Vagina (tissue), 2 donors: ENCODE measurements at regions not wholly inside any gene's neighbourhood (a gene's known extent, or its start where the extent isn't known, plus 50 kb on each side); places are given as distances from the start of the nearest gene placed in this dataset.

Experiments
- POLR2A ChIP-seq, 2 donors: fragments of 450-650 bp; IDR thresholded peaks; one replicate each; pipeline ENCODE4 v1.6.1; 2017; ENCODE audit warnings: antibody characterized with exemption in 2 of 2, mild to moderate bottlenecking in 2 of 2, moderate library complexity in 2 of 2
- TF ChIP-seq, protein P1 (sequence below), 3 experiments: fragments of 450-650 bp in 2 of 3; fragments of 200-600 bp in 1 of 3; sonication (generic) in 1 of 3; IDR thresholded peaks; one replicate each; pipeline ENCODE4 v1.5.1; 2017 to 2019; ENCODE audit warnings: antibody characterized with exemption in 3 of 3, mild to moderate bottlenecking in 2 of 3, moderate library complexity in 2 of 3

DNA sequence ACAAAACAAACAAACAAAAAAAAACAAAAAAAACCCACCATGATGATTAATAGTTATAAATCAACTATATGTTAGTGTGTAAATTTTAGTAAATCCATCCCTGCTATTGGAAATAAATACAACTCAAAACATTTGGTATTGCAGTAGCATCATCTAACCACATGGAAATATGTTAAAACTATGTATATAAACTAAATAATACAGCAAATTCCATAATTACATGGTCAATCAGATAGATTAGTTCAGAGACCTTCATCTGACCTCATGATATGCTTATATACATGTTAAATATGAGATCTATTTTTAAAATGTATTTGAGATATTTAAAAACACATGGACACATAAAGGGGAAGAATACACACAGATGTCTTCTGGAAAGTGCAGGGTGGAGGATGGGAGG, 384.2 kb downstream of the TMX3 start:
- TF ChIP-seq, protein P1, sequence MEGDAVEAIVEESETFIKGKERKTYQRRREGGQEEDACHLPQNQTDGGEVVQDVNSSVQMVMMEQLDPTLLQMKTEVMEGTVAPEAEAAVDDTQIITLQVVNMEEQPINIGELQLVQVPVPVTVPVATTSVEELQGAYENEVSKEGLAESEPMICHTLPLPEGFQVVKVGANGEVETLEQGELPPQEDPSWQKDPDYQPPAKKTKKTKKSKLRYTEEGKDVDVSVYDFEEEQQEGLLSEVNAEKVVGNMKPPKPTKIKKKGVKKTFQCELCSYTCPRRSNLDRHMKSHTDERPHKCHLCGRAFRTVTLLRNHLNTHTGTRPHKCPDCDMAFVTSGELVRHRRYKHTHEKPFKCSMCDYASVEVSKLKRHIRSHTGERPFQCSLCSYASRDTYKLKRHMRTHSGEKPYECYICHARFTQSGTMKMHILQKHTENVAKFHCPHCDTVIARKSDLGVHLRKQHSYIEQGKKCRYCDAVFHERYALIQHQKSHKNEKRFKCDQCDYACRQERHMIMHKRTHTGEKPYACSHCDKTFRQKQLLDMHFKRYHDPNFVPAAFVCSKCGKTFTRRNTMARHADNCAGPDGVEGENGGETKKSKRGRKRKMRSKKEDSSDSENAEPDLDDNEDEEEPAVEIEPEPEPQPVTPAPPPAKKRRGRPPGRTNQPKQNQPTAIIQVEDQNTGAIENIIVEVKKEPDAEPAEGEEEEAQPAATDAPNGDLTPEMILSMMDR (IDR thresholded peaks at IDR 0.05) = no peak
- TF ChIP-seq POLR2A (IDR thresholded peaks at IDR 0.05) = no peak
